Mucosa of descending colon (tissue), 3 donors: ENCODE measurements at regions not wholly inside any gene's neighbourhood (a gene's known extent, or its start where the extent isn't known, plus 50 kb on each side); places are given as distances from the start of the nearest gene placed in this dataset.

Experiments used
- ATAC-seq: fragments of 200-7000 bp; cut with Tn5 transposase; one replicate; pipeline ENCODE4 v1.9.1; 2020; ENCODE audit warnings: mild to moderate bottlenecking, moderate library complexity
- DNase-seq, 3 donors: peaks; one replicate each; pipeline ENCODE4 v3.0.0-alpha.2; 2020
- H3K36me3 ChIP-seq: fragments of 200-600 bp; one replicate; pipeline ENCODE4 v1.8.0; 2021; ENCODE audit warnings: low read depth, mild to moderate bottlenecking
- H3K4me1 ChIP-seq: fragments of 200-600 bp; one replicate; pipeline ENCODE4 v1.8.0; 2021; ENCODE audit warnings: low read depth, mild to moderate bottlenecking
- H3K4me3 ChIP-seq: fragments of 200-600 bp; one replicate; pipeline ENCODE4 v1.8.0; 2021; ENCODE audit warnings: mild to moderate bottlenecking
- H3K9me3 ChIP-seq: fragments of 200-600 bp; one replicate; pipeline ENCODE4 v1.8.0; 2021; ENCODE audit warnings: mild to moderate bottlenecking
- intact Hi-C, 2 donors: fragments of 100-400 bp; cut with DNase I in 1 of 2; cut with micrococcal nuclease in 1 of 2; formaldehyde crosslinking; loops; one replicate each; pipeline versions ENCODE4 v1.11.0 to v1.11.1; 2022; cut with DNase I, micrococcal nuclease
- TF ChIP-seq, protein P1 (sequence below): fragments of 200-600 bp; IDR thresholded peaks from one replicate; pipeline ENCODE4 v1.8.0; 2022; ENCODE audit warnings: antibody characterized with exemption, mild to moderate bottlenecking
- donor health status: DM: no; HTN: no; CAD: no; lungs with moderate emphysema.
- donor health status: DM: no; HTN: no; CAD: no.
- donor health status: DM: no; HTN: yes; CAD: no.

DNA sequence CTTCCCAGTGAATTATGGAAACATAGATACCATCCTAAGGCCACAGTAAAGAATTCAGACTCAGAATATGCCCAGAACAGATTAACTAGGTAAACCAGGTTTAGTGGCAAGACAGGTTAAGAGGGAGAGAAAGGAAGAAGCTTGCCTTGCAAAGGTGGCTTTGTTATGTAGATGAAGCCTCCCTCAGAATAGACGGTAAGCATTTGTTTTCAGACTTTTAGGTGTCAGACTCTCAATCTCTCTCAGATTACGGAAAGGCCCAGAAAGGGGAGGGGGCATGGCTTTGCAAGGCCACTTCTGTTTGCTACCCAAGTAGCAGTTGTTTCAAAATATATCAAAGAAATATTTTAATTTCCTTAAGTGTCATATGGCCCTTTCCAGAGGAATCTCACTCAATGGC is 457.1 kb upstream of the BOD1L1 start:
- Histone ChIP-seq H3K36me3 (no peaks in the 10 kb centered on the region), H3K9me3 (no peaks in the 10 kb centered on the region), H3K4me1 (no peaks in the 10 kb centered on the region), H3K4me3 (no peak overlapping the region)
- DNase-seq (no peak), ATAC-seq (no peak)
- intact Hi-C loops = no loop called here
- TF ChIP-seq, protein P1, sequence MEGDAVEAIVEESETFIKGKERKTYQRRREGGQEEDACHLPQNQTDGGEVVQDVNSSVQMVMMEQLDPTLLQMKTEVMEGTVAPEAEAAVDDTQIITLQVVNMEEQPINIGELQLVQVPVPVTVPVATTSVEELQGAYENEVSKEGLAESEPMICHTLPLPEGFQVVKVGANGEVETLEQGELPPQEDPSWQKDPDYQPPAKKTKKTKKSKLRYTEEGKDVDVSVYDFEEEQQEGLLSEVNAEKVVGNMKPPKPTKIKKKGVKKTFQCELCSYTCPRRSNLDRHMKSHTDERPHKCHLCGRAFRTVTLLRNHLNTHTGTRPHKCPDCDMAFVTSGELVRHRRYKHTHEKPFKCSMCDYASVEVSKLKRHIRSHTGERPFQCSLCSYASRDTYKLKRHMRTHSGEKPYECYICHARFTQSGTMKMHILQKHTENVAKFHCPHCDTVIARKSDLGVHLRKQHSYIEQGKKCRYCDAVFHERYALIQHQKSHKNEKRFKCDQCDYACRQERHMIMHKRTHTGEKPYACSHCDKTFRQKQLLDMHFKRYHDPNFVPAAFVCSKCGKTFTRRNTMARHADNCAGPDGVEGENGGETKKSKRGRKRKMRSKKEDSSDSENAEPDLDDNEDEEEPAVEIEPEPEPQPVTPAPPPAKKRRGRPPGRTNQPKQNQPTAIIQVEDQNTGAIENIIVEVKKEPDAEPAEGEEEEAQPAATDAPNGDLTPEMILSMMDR = no peak

DNA sequence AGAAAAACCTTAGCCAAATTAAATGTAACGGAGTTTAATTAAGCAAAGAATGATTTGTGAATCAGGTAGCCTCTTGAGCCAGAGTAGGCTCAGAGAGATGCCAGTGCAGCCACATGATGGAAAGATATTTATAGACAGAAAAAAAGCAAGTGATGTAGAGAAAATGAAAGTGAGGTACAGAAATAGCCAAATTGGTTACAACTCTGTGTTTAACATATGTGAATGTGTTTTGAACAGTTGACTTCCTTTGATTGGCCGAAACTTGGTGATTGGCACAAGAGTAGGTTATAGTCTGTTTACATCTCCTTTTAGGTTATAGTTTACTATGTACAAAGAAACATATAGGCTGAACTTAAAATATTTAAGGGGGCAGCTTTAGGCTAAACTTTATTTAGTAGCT is 459.9 kb upstream of the BOD1L1 start:
- no peak for ATAC-seq
- intact Hi-C loops = no loop called here
- no peak for DNase-seq
- no peaks in the 10 kb centered on the region for H3K4me1 ChIP-seq
- H3K36me3 ChIP-seq = no peaks in the 10 kb centered on the region
- H3K4me3 ChIP-seq = no peak overlapping the region
- H3K9me3 ChIP-seq = no peaks in the 10 kb centered on the region
- TF ChIP-seq, protein P1 = no peak

DNA sequence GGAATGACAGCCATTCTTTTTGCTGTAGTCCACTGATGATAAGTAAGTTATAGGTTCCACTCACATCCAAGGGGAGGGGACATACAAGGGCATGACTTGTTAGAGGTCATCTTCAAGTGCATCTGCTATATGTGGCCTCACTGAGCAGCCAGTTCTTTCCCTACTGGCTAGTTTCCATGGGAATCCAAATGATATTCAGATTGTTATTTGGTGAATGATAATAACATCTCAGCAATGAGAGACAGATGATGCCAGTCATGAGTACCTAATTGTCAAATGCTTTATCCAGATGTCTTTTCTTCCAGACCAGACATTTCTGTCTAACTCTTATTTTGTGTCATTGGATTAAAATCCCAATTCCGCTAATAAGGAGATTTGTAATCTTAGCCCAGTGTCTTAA is 460.4 kb upstream of the BOD1L1 start:
- DNase-seq = no peak
- Histone ChIP-seq H3K36me3 (no peaks in the 10 kb centered on the region), H3K4me1 (no peaks in the 10 kb centered on the region), H3K9me3 (no peaks in the 10 kb centered on the region), H3K4me3 (no peak overlapping the region)
- TF ChIP-seq, protein P1 = no peak
- no peak for ATAC-seq
- intact Hi-C loops = no loop called here

DNA sequence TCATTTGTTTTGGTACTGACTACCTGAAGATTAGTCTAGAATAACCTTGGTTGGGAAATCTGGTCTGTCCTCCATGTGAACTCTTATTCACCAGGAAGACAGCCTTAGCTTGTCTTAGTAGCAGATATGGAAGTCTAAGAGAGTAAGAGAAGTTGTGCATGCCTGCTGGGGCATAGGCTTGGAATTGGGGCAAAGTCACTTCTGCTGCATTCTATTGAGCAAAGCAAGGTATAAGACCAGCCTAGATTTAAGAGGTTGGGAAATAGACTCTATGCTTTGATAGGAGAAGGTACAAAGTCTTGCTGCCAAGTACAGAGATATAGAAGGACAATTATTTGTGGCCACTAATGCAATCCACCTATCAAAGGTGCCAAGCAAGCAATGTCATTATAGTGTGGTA is 464.0 kb upstream of the BOD1L1 start:
- H3K4me3 ChIP-seq = no peak overlapping the region
- DNase-seq = no peak
- TF ChIP-seq, protein P1 = no peak

DNA sequence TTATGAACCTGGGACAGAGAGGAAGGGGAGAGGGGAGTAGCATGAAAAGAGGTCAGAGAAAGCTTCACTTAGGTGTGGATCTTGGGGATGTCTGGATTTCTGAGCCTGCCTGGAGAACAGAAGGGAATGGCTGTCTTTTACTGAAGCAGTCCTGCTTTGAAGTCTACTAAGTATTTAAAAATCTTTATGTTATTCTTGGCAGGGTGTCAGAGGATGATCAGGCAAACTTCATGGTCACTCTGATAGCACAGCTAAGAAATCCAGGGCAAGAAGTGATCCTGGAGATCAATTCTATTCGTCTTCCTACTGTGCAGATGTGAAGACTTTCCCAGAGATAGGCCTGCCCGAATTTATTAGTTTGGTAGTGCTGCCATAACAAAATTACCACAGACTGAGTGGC is 464.4 kb upstream of the BOD1L1 start:
- H3K4me1 ChIP-seq = no peaks in the 10 kb centered on the region
- TF ChIP-seq, protein P1 = no peak
- no peaks in the 10 kb centered on the region for H3K36me3 ChIP-seq
- intact Hi-C loops = no loop called here
- no peaks in the 10 kb centered on the region for H3K9me3 ChIP-seq
- ATAC-seq (no peak), DNase-seq (no peak)
- no peak overlapping the region for H3K4me3 ChIP-seq

More for the DNA sequence above, 464.0 kb upstream of the BOD1L1 start:
- Histone ChIP-seq H3K36me3 (no peaks in the 10 kb centered on the region), H3K4me1 (no peaks in the 10 kb centered on the region), H3K9me3 (no peaks in the 10 kb centered on the region)
- intact Hi-C loops = no loop called here
- ATAC-seq = no peak

DNA sequence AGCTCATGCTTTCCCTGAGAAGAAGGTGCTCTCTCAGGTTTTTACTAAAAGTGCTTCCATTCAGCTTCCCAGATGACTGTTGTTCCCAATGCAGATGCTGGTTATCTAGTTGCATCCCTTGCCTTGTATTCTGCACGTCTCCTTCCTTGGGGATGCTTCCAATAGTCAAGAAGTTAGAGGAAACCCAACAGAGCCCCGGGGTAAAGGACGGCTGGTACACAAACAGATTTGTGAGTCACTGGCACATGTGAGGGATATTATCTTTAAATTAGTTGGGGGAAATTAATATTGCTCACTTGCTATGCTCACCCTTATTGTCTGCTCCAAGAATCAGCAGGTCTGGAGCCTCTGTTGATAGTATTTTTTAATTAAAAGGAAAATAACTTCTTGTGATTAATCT is 465.2 kb upstream of the BOD1L1 start:
- intact Hi-C loops = no loop called here
- Histone ChIP-seq H3K9me3 (no peaks in the 10 kb centered on the region), H3K36me3 (no peaks in the 10 kb centered on the region), H3K4me3 (no peak overlapping the region), H3K4me1 (no peaks in the 10 kb centered on the region)
- TF ChIP-seq, protein P1 = no peak
- DNase-seq (no peak), ATAC-seq (no peak)
